SIG-M5 treated with dmso at 0.1 percent for 504 hours (cell line): ENCODE measurements at regions not wholly inside any gene's neighbourhood (a gene's known extent, or its start where the extent isn't known, plus 50 kb on each side); places are given as distances from the start of the nearest gene placed in this dataset.

ENCODE experiments used
- DNase-seq: peaks from one replicate; lab custom pipeline; 2025; ENCODE audit not compliant: unreplicated experiment; lab: John Stamatoyannopoulos, UW

DNA sequence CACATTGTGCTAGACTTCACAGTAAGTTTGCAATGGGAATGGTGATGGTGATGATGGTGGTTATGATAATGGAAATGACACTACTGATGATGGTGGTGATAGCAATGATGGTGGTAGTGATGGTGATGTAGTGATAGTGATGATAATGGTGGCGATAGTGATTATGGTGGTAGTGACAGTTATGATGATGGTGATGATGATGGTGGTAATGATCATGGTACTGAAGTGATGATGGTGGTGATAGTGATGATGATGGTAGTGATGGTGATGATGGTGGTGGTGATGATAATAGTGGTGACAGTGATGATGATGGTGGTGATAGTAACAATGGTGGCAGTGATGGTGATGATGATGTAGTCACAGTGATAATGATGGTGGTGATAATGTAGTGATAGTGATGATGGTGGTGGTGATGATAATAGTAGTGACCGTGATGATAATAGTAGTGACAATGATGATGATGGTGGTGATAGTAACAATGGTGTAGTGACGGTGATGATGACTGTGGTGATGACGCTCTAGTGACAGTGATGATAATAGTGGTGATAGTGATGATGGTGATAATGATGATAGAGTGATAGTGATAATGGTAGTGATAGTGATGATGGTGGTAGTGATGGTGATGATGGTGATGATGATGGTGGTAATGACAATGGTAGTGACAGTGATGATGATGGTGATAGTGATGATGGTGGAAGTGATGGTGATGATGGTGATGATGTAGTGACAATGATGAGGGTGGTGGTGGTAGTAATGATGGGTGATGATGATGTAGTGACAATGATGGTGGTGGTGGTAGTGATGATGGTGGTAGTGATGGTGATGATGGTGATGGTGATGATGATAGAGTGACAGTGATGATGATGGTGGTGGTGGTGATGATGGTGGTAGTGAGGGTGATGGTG lies 222.9 kb upstream of the PWP1 start:
- no peak for DNase-seq

DNA sequence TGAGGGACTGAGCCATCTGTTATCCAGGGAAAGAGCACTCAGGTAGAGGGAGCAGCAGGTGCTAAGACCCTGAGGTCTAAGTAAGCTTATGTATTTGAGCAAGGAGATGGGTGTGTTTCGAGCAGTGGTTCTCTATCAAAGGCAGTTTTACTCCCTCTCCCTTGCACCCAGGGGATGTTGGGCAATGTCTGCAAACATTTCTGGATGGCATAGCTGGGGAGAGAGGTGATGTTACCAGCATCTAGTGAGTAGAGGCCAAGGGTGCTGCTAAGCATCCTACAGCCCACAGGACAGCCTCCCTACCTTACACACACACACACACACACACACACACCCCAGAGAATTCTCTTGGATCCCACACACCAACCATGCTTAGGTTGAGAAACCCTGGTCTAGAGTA lies 221.0 kb upstream of the PWP1 start:
- no peak for DNase-seq

DNA sequence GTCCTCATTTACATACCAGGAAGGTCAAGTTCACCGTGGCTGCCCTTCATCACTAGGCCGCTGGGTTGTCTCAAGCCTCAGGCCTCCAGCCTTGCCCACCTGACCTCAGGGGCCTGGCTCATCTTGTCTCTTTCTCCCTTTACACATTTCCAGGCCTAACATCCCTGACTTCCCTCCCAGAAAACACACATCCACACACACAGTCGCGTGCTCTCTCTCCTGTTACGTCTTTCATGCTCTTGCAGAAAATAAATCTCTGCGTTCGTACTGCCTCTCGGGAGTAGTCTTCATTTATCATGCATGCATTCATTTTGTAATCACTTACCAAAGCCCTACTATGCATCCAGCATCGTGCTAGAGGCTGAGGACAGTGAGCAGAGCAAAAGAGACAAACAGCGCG lies 220.0 kb upstream of the PWP1 start:
- no peak for DNase-seq

DNA sequence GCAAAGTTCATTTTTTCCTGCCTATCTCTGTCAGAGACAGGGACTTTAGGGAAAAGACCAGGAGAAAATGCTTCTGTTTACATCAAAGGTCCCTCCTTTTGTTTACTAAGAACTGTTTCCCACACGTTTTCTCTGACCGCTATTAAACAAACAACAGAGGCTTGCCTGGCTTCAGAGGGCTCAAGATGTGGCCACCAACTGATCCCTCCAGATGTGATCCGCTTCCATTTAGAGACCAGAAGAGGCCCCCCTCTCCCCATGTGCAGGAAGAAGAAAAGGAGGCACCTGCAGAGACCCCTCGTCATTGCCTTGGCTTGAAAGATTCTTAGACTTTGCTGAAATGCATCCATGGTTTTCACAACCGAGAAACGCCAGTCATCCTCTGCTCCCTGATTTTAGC lies 217.9 kb upstream of the PWP1 start:
- DNase-seq, result no peak

DNA sequence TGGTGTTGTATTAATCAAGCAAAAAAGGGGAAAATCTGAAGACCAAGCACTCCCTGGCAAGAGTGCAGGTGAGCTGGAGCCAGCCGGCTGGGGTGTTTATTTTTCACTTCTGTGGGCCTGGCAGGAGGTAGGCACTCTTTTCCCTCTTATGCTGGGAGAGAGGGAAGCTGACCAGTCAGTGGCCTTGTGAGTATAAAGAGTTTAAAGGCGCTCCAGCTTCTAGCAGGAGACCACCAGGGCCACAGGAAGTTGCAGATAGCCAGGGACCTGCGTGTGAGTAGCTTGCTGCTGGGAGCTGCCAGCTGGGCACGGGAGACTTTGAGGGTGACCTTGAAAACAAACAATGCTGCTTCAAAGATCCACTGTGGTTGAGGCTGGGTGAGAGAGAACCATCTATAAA lies 217.4 kb upstream of the PWP1 start:
- DNase-seq, result no peak

DNA sequence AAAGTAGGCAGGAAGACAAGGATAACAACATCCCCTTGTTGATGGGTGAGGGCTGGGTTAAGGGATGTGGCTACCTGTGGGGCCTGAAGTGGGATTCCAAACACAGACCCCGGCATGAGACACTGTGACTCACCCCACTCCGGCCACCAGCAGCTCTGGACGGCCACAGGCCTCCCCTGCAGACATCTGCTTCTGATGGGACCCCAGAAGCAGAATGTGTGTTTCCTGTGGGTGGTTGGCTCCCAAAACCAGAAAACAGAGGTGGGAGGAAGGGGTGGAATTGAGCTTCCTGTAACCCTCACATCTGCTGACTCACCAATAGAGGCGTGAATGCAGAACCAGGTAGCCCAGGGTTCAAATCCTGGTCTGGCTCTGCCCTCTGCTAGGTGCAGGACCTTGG lies 216.6 kb upstream of the PWP1 start:
- no peak for DNase-seq

DNA sequence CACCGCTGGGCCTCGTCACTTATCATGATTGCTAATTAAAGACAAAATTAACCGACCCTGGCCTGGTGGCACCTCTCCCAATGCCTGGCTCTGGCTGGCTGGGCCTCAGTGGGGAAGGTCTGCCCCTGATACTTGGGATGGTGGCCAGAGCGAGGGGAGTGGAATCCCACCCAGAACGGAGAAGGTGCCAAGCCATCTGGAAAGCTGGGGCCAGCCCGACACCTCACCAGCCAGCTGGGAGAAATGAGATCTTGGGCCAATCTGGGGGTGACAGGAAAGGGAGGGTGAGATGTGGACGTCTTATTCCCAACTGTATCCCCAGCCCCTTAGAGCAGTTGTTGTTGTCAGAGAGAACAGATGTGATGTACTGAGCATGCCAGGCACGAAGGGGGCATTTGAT lies 215.0 kb upstream of the PWP1 start:
- DNase-seq, result no peak

DNA sequence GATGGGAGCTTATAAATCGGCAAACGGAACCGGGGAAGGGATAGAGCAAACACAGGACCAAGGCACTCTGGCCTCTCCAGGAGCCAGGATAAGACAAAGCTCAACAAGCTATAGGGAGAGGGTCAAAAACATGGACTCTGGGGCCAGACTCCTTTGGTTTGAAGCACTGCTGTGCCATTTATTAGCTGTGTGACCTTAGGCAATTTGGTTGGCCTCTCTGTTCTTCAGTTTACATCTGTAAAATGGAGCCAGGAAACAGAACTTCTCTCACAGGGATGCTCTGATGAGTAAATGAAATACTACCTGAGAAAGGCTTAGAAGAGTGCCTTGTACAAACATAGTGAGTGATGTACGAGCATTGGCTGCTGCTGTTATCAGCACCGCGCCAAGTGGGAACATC lies 213.3 kb upstream of the PWP1 start:
- DNase-seq, result no peak

DNA sequence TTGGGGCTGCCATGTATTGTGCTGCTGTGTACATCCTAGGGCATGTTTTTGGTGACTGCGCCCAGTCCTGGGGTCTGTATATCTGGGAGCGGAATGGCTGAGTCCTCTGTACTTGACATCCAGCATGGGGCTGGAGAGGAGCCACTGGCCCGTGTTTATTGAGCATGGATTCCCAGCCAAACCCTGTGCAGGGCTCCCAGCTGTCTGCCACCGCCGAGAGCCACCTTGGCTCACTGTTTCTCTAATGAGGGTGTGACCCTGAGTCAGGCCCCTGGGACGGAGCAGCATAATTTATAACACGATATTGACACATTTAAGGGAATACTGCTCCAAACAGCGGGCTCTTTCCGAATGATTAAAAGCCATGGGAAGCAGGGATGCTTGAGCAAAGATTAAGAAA lies 211.5 kb upstream of the PWP1 start:
- no peak for DNase-seq

DNA sequence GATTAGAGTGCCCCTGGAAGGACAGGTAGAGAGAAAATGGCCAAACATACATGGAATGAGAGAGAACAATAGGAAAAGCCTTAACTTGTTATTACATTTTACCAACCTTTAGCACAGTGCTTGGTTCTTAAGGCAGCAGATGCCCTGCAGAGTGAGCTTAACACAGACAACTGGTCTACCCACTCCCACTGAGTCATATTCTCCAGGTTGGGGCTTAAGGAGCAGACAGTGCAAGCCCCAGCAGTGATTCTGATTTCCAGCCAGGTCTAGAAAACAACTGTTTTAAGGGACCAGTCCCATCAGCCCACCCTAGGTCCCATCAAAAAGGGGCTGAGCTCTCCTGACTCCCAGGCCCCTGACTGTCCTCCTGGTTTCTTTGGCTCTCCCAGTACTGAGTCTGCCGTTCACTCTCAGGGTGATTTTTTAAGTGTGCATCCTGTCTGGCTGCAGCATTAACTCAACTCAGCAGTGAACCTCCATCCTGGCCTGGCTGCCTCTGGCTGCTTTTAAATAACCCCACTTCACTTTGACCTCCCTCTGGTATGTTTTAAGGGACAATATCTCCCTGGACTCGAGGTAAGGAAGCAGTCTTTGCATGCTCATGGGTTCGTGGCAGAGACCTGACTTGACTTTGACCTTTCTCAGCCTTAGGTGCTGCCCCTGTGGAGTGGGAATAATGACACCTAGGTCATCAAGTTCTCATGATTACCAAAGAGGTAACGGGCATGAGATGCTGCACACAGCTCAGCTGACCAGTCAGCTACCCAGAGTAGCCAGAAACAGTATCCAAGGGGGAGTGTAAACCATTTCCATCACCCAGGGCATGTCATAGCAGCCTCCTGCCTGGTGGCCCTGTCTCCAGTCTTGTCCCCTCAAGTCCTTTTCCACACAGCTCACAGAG lies 210.7 kb upstream of the PWP1 start:
- DNase-seq, result no peak

DNA sequence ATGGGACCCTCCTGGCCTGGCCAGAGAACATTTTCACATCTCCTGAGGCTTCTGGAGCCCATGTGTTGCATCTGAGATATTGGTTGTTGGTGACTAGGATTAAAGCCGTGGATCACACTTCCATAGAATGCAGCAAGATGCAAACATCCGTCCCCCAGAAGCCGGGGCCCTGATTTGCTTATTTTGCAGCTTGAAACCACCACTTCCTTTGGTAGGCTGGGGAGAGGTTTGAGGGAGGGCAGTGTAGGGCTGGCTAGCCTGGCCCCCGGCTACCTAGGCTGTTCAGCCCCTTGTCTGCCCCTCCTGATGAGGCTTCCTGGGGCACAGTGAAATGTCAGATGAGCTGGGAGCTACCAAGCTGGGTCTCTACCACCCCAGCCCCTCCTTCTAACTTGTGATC lies 209.7 kb upstream of the PWP1 start:
- no peak for DNase-seq

DNA sequence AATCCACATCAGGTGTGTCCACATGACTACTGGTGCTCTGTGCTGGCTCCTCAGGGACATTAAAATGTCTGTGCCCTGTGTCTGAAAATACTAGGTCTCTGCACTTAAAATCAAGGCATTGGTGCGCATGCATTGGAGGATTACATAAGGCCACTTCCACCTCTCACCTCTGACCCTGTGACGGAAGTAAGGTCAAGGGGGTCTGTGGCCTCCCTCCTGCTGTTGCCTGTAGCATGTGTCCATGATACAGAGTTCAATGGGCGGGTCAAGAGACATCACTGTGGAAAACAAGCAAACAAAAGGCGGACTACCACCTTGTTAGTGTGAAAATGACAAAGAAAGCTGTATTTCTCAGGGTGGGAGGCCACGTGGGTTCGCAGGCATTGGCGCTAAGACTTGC lies 208.6 kb upstream of the PWP1 start:
- no peak for DNase-seq

DNA sequence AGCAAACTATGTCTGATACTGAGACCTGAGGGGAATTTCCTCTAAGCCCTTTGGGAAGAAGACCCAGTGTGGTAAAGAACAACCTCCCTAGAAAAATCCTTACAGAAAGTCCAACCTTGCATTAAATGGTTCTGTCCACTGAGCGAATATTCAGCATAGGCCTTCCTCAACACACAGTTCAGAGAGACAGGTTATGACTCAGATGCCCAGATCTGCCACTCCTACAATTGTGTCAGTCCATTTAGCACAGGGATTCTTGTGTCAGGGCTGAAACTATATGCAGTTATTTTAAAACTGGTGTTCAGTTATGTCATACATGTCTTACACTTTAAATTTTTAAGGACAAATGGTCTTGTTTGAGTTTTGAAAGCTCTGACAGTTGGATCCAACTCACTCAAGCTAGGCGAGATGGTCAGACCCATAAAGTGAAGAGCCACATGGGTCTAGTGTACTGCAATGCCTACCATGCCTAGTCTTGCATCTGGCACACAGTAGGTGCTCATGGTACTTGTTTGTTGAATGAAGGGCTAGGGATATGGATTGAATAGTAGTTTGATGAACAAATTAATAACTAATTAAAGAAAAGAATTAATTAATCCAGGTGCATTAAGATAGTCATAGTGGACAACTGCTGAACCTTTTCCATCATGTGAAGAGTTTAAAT lies 207.5 kb upstream of the PWP1 start:
- DNase-seq, result no peak

DNA sequence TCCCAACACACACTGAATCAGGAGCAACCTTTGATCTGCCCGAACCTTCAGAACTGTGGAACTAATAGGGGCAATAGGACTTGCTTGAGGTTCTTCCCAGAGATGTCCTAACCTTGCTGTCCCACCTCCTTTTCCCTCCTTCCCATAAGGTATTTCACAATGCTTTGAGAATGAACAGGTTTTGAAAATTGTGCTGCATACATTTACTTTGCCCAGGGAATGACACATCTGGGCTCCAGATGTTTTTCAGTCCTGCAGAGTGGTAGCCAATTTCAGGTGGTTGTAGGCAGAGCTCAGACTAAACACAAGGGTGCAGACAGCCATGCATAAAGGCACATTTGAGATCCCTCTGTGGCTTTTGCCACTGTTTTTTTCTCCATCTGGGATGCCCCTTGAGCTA lies 206.7 kb upstream of the PWP1 start:
- DNase-seq, result no peak

DNA sequence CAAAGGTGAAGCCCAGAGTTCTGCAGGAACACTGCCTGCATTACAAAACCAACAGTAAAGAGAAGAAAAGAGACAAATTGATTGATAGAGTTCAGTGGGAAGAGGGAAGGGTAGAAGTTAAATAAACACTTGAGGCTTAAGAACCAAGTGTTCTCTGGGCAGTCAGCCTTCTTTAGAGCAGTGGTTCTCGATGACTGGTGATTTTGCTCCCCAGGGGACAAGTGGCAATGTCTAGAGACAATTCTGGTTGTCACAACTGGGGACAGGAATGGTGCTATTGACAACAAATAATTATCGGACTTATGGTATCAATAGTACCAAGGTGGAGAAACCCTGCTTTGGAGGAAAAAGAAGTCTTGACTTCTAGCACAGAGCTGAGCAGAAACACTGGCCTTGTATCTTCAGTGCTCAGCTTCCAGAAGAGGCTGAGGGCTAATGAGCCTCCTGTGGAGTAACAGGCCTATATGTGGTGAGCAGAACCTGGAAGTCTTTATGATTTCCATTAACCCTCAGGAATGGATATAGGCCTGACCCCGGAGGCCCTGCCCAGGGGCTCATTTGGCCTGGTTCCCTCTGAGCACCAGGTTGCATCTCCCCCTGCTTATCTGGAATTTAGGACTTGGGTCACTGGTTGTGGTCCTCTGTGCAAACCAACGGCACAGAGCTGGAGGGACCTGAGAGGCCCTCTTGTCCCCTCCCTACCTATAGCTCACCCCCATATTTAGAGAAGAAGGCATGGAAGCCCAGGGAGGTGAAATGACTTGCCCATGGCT lies 204.6 kb upstream of the PWP1 start:
- DNase-seq, result no peak

DNA sequence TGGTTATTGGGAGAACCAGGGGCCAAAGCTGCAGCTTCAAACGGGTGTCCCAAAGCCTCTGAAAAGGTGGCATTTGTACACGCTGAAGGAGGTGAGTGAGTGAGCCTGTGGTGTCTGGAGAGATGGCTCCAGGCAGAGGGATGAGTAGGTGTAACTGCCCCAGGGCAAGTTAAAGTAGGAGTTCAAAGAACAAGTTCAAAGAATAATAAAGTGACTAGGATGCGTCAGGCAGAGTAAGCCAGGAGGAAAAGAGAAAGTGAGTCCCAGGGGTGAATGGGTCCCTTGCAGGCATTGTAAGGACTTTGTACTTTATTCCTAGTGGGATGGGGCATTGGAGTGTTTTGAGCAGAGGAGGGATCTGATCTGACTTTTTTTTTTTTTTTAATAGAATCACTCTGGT lies 201.4 kb upstream of the PWP1 start:
- no peak for DNase-seq

DNA sequence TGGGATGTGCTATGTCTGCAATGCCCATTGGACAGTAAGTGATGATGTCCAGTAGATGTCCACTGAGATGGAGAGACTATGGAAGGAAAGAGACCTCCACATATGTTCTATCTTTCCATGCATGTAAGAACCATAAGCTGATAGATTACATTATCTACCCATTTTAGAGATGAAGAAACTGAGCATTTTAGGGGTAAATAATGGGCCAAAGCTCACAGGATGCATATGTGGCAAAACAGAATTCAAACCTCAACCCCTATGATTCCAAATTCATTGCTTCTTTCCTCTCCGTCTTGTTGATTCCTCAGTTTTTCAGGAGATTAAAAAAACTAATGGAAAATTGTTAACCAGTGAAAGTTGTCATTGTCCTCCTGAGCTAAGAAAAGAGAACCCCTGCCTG lies 200.7 kb upstream of the PWP1 start:
- DNase-seq, result no peak

DNA sequence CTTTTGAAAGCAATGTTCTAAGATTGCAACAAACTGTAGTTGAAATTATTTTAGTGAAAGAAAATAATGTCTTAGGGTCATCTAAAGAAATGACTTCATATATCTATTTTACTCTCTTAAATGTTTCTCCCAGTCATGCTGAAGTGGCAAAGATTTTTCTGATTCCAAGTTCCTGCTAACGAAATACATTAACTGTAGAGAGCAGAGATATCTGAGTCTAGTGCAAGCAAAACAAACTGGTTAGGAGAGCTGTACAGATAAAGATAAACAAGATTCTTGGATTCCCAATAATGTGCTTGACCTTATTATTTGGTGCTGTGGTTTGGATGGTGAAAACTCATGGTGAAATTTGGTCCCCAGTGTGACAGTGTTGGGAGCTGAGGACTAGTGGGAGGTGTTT lies 199.9 kb upstream of the PWP1 start:
- DNase-seq, result no peak

DNA sequence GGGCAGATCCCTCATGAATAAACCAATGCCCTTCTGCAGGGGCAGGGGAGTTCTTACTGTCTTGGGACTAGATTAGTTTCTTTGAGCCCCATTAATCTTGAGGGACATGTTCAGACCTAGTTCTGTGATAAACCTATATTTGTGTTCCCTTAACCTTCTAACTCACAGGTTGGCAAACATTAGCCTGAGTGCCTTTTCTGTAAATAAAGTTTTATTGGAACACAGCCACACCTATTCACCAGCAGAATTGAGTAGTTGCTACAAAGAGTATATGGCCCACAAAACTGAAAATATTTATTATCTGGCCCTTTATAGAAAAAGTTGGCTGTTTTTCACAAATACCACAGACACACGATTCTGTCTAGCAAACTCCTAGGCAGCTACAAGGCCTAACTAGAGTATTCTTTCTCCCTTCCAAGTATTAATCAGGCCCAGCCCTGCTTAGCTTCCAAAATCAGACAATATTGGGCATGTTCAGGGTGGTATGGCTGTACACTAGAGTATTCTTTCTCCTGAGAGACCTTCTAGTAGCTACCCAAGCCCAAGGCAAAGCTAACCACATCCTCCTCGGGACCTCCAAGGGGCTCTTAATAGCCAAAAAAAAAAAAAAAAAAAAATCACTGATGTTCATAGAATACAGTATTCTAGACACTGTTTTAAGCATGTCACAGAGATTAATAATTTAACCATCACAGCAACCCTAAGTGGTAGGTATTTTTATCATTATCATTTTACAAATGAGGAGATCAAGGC lies 199.3 kb upstream of the PWP1 start:
- DNase-seq, result no peak

DNA sequence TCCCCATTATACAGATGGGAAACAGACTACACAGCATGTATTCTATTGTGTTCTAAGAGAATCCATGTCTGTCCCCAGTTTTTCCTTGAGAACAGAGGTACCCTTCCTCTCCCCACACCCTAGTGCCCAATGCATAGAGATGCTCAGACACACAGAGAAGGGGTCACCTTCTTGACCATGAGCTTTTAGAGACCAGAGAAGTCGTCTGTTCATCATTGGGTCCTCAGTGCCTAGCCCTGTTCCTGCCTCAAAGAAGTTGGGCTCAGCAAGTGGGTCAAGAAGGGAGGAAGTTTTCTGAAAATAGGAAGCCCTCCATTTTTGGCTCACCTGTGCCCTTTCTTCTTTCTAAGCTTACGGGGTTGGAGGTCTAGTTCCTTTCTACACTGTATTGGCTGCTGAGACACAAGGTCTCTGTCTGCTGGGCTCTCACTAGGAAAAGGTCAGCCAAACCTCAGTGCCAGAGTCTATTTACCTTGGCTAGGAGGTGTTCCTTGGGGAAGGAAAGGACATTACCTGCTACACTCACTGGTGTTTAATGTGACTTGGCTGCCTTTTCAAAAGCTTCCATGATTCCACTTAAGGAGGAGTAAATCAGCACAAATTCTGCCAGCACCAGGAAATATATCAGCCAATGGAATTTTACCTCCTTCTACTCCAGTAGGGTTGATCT lies 198.5 kb upstream of the PWP1 start:
- no peak for DNase-seq
